Right lung (tissue), 2 donors: ENCODE measurements at regions not wholly inside any gene's neighbourhood (a gene's known extent, or its start where the extent isn't known, plus 50 kb on each side); places are given as distances from the start of the nearest gene placed in this dataset.

Experiments used
- DNase-seq, 2 donors: peaks; one replicate each; pipeline ENCODE4 v3.0.0-alpha.2; 2013

DNA sequence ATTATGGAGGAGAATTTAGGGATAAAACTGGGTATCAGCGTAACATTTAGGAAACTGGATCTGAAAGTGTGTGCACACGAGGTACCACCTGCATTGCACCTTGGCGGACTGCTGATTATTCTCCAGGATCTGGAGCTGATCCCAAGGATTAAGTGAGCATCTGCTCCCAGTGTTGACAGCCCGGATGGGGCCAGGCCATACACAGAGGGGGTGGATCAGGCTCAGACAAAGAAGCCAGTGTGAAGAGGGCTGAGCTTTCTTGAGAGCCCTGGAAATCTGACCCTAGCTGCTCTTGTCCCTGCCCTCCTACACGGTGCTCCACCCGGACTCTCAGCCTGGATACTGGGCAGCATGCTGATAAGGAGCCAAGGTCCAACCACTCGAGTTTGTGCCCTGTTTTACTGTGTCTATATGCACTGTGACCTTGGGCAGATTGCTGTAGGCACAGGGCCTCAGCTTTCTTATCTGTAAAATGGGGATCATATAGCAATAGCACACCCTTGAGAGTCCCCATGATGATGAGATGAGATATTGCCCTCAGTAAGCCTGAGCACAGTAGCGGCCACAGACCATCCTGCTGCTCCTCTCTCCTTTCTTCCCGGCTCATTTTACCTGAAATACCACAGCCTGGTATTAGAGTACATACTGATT is 396.8 kb upstream of the CELF4 start:
- no peak for DNase-seq

DNA sequence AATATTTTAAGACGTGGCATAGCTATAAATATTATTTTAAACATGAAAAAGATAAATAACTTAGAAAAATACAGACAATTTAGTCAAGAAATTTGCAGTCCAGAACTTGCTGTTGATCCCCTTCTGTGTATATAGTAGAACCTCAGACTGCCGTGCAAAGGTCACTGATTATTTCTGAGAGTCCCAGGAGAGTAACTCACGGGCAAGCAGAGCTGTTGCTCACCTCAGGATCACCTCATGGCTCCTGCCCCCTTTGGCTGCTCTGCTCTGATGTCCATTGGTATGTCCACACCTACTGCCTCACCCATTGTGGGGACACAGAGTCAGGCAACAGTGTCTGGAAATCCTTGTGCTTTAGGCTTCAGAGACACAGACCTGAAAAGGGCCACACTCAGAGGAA is 392.9 kb upstream of the CELF4 start:
- DNase-seq = no peak

DNA sequence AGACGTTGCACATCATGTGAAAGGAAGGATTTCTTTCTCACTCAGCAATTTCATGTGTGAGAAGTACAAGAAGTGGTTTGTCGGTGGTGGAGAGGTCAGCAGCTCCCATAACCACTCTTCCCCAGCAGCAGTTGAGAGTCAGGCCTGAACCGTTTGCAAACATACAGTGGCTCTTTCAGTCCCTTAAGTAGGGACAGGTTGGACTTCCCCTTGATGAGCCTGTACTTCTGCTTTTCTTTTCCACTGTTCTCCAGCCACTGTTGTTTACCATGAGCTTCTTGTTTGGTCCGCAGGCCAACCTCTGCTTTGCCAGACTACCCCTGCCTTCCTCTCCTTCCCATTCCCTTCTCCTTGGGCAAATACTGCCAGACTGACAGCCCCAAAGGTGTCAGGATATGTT is 391.3 kb upstream of the CELF4 start:
- DNase-seq = no peak

DNA sequence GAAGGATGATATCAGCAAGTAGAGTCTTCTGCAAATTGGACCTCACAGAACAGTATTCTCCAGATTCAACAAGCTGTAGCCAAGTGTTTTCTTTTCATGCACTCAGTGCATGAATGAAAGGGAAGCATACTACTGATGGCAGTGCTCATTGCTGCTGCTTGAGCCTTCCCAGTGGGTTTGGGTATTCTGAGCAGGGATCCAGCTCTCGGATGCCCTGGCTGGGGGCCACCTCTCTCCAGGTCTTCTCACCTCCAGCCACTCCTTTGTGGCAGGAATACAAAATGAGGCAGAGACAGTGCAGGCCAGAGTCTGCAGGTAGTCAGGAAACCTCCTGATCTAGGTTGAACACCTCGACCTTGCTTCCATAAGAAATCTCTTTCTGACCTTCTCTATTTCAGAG is 390.4 kb upstream of the CELF4 start:
- no peak for DNase-seq

DNA sequence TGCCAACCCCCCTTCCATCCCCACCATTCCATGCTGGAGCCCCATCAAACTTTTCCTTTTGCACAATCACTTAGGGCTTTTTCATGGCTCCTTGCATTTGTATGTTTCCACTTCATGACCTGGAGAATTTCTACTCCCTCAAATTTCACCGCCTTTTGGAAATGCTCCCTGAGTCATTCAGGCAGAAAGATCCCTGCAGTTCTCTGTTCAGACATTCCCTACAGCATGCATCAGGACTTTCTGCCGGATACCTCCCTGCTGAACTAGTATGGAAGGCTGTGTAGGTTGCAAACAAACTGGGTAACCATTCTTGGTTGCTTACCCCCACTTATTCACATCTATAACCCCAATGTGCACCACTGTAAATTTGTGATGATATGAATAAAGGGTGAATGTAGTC is 389.6 kb upstream of the CELF4 start:
- DNase-seq = no peak

DNA sequence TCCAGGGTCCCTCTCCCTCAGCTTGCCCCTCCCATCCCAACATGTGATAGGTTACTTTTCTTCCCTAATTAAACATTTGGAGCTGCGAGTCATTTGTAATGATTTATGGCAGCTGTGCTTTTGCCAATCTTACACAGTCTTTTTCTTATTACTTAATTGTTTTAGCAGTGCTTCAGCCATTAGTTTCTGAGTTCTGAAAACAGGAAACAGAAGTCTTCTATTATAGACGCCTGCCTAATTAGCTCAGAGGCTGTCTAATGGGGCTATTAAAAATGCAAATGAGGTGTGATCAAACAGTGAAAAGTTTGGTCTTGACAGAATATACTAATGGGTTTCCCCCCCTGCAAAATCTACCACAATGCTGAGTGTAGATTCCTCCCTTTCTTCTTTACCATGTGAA is 388.3 kb upstream of the CELF4 start:
- peak; percentile 64 to 72 for DNase-seq

DNA sequence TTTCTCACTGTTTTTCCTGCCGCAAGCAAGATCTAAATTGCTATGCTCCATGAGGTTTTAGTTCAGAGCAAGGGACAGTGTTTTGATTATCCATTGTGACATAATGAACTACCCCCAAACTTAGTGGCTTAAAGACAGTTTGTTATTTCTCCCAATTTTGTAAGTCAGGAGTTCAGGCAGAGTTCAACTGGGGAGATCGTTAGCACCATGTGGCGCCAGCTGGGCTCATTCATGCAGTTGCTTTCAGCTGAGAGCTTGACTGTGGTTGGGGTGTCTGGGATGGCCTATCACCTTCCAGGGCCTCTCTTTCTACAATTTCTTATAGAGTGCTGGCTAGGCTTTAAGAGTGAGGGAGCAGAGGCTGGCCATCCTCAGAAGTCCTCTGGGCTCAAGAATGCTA is 382.9 kb upstream of the CELF4 start:
- DNase-seq = no peak

DNA sequence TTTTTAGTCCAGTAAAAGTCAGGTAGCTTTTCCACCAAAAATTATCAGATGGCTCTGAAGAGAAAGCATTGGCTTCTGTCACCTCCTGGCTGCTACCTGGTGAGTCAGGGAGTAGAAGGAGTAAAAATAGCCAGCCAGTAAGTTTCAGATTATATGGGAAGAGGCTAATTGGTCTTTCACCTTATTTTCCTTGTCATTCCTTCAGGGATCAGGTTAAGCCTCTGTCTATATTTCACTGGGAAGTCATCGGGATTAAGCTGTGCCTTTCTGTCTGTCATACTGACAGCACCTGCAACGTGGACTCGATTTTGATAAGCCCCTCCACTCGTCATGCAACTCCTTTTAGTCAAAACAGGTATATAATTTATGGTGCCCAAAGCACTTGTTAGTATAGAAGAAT is 380.7 kb upstream of the CELF4 start:
- no peak for DNase-seq

DNA sequence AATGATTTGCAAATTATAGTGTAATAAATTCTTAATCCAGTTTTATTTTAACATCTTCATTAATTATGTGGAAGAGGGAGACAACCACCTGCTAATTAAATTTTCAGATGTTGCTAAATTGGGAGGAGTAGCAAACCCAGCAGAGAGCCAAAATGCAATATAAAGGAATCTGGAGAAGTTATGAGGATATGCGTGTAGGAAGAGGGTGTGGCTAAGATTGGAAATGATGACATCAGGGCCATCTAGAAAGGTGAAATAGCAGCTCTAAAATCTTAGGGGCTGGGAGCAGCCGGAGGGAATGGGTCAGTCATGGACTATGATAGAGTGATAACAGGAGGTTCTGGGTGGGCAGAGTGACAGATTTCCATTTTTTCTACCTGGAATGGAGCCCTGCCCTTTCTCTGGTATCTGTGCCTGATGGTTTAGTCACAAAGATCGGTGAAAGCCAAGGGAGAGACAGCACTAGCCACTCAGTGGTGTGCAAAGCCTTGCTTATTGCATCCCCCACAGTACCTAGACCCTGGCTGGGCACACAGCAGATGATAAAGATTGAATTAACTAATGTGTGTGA is 379.2 kb upstream of the CELF4 start:
- no peak for DNase-seq

DNA sequence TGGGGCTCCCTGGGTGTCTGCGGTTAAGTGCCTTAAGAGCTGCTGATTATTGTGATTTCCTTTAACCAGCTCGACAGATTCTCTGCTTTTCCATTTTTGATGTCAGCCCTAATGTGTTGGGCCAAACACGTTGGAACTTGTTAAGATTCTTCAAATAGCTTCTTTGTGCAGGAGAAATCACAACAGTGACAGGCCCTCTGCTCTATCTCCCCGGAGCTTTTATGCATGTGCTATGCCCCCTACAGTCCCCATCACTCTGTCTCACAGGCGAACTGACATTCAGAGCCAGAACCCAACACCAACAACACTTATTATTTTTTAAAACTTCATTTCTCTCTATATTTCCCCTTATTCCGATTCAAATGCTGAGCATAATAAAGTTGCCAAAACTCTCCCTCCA is 371.7 kb upstream of the CELF4 start:
- DNase-seq = no peak

DNA sequence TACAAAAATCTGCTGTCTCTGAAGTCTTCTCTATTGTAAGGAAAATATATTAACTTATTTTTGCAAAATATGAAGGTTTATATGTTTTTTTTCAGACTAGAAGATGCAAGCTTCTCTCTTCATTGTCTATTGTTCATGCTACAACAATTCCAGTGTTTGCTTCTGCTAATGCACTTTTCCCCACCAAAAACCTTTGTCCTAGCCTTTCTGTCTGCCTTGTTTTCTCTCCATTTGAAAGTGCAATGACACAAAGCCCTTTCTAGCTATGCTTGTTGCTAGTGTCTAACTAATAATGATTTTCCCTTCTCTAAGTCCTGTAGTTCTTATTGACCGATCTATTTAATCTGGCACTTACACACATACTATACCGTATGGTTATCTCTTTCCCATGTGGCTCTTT is 369.5 kb upstream of the CELF4 start:
- no peak for DNase-seq

DNA sequence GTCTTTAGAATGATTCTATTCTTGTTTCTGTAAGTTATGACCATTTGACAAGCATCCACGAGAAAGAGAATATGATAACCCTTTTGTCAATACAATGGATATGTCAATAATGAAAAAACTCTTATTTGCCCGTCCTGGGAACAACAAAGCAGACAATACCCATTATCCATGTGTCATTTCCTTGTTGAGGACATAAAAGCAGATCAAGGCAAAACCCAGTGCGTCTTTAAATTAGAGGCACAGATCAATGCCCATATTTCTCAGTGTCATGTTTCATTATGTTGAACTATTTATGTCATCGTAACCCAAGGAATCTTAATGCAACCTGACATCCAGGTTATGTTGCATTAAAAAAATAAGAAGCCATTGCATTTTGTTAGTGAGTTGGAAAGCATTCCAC is 365.0 kb upstream of the CELF4 start:
- no peak for DNase-seq

DNA sequence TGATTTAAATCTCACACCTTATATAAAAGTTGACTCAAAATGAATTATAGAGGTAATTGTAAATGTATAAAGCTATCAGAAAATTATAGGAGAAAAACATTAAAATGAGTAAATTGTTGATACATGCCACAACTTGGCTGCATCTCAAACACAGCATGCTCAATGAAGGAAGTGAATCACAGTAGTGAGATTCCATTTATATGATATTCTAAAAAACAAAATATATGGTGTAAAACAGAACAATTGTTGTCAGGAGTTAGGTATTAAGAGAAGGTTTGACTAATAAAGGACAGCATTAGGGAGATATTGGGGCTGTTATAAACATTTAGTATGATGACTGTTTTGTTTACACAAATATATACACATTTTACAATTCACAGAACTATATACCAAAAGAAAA is 356.6 kb upstream of the CELF4 start:
- DNase-seq = no peak

DNA sequence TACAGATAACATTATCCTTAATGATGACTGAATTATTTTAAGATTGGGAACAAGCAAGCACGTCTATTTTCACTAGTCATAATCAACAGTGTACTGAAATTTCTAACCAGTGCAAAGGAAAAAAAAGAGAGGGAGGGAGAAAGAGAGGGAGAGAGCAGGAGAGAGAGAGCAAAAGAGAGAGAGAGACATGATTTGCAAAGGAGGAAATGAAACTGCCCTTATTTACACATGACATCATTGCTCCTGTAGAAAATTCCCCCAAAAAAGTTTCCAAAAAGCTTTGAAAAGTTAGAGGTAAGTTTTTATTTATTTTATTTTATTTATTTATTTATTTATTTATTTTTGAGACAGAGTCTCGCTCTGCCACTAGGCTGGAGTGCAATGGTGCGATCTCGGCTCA is 355.3 kb upstream of the CELF4 start:
- DNase-seq = no peak

DNA sequence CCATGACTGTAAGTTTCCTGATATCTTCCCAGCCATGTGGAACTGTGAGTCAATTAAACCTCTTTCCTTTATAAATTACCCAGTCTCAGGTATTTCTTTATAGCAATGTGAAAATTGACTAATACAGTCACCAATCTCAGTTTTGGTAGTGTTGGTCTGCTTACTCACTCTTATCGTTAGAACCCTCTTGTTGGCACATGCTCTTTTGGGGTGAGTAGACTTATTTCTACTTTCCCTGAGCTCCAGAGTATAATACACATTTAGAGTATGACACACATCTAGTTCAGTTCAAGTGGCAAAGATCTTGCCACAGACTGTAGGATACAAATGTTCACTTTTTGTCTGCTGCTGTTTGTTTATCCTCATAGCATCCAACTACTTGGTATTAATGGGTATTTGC is 347.5 kb upstream of the CELF4 start:
- no peak for DNase-seq

DNA sequence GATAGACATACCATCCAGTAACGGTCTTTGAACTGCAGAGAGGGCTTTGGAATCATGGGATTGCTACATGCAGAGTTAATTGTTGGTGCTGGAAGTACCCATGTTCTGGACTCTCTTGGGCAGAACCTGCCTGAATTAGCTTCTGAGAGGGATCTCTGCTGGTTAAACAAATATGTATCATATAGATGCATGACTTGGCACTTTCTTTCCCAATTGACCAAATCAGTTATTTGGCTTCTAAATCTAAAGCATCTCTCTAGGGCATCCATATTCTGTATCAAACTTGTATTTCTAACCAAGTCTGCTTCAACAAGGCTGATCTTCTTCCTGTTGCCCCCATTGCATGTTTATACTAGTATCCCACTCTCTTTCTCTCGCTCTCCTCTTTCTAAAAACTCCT is 336.7 kb upstream of the CELF4 start:
- no peak for DNase-seq

DNA sequence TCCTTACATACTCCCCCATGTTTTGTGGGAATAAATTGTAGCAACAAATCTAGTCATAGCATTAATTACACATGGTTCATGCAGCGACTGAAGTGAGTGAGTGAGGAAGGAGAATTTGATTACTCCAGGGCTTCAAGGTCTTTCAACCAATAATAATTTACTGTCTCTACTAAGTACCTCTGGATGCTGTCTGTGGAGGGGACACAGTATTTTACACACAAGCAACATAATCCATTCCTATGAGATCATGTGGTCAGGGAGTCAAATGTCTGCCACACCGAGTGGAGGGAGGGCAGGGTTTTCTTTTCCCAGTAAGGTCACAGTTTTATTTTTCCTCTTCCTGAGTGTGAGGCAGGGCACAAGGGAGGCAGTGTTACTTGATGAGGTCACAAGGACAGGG is 334.7 kb upstream of the CELF4 start:
- no peak for DNase-seq

DNA sequence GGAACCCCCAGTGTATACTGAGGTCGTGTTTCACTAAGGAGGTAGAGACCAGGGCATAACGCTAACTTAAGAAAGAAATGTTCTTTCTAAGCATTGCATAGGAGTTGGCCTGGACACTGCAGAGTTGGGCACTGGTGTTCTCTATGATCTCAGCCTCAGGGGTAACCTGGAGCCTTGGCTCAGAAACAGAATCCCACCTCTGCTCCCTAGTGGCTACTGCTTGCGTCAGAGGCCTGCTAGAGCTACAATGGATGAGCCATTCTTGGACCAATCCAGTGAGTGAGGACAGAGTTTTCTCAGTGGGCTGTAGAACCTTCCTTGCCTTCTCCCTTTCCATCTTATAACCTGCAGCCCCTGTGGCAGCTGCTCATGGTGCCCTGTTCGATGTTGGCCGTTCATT is 324.4 kb upstream of the CELF4 start:
- no peak for DNase-seq

DNA sequence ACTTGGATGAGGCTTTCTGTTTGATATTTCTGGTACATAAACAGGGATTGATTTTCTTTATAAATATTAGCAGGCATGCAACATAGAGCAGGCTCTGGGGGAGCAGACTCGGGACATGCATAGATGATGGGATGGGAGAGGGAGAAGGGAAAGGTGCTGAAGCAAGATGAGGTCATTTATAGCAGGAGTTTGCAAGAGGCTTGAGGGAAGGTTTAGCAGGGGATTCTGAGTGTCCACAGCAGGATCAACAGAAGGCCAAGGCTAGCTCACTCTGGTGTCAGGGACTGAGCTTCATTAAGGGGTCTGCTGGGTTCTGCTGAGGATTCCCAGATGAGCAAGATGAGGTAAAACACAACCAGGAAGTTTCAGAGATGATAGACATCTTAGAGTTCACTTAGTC is 309.1 kb upstream of the CELF4 start:
- DNase-seq = no peak

DNA sequence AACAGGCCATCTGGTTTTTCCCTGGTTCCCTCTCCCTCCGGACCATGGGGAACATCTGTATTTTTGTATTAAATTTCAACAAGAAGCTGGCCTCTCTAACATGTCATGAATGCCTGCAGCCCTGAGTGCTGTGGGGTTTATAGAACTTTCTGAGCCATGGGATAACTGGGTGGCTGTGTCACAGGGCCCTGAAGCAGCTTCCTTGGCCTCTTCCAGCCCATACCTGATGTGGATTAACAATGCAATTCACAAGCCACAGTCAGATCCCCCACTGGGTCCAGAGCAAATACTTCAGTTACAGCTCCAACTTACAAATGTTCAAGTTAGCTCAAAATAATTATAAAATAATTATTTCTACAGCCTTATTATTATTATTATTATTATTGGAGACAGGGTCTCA is 307.8 kb upstream of the CELF4 start:
- no peak for DNase-seq

DNA sequence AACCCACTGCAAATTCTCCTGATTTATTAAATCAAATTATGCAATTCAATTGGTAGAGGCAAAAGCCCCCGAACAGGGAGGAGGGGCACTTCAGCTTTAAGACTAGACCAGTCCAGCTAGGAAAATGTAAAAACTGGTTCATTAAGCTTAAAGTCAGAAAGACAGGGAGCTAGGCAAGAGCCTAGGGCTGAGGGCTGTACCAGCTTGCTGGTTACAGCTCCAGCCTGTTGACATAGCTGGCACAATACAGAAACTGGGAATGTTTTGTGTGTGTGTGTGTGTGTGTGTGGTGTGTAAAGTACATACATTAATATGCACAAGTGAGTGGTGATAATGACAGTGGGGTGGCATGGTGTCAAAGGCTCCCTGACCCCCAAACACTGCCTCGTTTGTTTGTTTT is 307.0 kb upstream of the CELF4 start:
- DNase-seq = no peak

DNA sequence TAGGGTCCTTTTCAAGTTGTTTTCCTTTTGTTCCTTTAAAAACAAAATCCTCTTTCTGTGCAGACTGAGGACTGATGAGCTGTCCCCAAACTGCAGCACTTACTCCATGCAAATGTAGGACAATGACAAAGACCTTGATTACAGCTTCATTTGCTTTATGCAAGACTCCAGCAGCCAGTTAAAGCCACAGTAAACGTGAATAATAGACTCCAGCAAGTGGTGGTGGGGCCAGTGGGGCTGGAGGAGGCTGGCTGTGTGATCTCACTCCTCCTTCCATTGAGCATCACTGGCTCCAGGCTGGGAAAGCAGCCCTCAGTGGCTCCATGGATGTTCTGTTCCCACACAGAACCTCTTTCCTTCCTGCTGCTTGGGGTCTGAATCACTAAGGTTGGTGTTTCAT is 306.0 kb upstream of the CELF4 start:
- DNase-seq = no peak

DNA sequence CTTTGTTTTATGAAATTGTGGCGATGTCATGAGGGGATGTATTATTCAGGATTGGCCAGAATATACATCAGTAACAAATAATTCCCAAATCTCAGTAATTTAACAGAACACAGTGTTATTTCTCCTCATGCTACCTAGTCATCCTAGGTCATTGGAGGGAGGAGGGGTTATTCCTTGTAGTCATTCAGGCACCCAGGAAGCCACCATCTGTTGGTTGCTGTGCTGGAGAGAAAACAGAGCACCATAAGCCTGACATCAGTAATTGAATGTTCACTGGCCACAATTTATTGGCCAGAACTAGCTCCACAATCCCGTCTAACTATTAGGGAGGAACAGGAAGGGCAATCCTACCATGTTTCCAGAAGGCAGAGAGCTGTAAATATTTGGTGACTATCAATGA is 303.5 kb upstream of the CELF4 start:
- no peak for DNase-seq

DNA sequence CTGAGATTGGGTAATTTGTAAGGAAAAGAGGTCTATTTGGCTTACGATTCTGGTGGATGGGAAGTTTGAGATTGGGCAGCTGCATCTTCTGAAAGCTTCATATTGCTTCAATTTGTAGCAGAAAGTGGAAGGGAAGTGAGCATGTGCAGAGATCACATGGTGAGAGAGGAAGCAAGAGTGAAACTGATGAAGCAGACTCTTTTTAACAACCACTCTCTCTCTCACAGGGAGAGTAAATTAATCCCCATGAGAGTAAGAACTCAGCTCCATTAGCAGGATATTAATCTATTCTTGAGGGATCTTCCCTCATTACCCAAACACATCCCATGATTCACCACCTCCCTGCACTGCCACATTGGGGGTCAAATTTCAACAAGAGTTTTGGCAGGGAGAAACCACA is 298.5 kb upstream of the CELF4 start:
- no peak for DNase-seq

DNA sequence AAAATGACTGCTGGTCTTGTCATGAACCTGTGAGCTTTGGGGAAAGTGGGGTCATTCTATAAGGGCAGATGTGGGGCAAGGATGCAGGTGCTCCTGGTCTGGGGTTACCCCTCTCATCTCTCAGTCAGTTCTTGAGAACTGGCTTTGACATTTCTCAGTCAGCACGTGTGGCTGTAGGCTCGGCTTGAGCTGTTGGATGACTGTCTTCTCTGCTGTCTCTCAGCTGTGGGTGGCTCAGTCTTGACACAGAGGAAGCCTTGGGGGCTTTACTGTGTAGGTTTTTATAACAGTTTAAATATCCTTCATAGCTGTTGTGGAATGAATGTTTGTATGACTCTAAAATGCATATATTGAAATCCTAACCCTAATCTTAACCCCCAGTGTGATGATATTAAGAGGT is 296.4 kb upstream of the CELF4 start:
- DNase-seq = no peak
